Kidney (tissue), 13 donors: ENCODE measurements at regions not wholly inside any gene's neighbourhood (a gene's known extent, or its start where the extent isn't known, plus 50 kb on each side); places are given as distances from the start of the nearest gene placed in this dataset.
A peak's percentile ranks its signal among the peaks of the same experiment; 100 is the strongest.

Experiments
- DNase-seq, 5 donors: peaks; one replicate each; pipeline ENCODE4 v3.0.0-alpha.2; 2013 to 2020
- FAIRE-seq: peaks from 2 replicates; lab custom pipeline; 2012; peaks lifted over from hg19 to GRCh38; lab: Jason Lieb, UNC
- H3K27ac ChIP-seq, 2 donors: one replicate each; pipeline ENCODE4 v1.7.0; 2013; ENCODE audit warnings: low read depth in 2 of 2, low read length in 2 of 2, inconsistent platforms in 1 of 2
- H3K27me3 ChIP-seq: one replicate; pipeline ENCODE4 v1.7.1; 2013; ENCODE audit warnings: low read length, inconsistent platforms; ENCODE audit not compliant: control insufficient read depth, insufficient read depth
- H3K36me3 ChIP-seq, 3 donors: one replicate each; pipeline versions ENCODE4 v1.7.0 to v1.7.1; 2013; ENCODE audit warnings: low read length in 3 of 3, control low read depth in 1 of 3, inconsistent platforms in 1 of 3; ENCODE audit not compliant: insufficient read depth in 3 of 3, control insufficient read depth in 2 of 3
- H3K4me1 ChIP-seq, 3 donors: one replicate each; pipeline versions ENCODE4 v1.7.0 to v1.7.1; 2013; ENCODE audit warnings: low read length in 3 of 3, inconsistent platforms in 1 of 3, low read depth in 1 of 3; ENCODE audit not compliant: control insufficient read depth in 2 of 3, insufficient read depth in 2 of 3
- H3K4me3 ChIP-seq, 3 donors: one replicate each; pipeline versions ENCODE4 v1.7.0 to v1.8.1; 2013; ENCODE audit warnings: low read length in 3 of 3, control low read depth in 1 of 3, inconsistent platforms in 1 of 3
- H3K9ac ChIP-seq, 3 donors: one replicate each; pipeline versions ENCODE4 v1.7.0 to v1.7.1; 2013; ENCODE audit warnings: low read length in 3 of 3, control low read depth in 1 of 3, inconsistent platforms in 1 of 3
- H3K9me3 ChIP-seq, 3 donors: one replicate each; pipeline versions ENCODE4 v1.7.0 to v1.7.1; 2013; ENCODE audit warnings: low read length in 3 of 3, control low read depth in 1 of 3, inconsistent platforms in 1 of 3; ENCODE audit not compliant: control insufficient read depth in 2 of 3, insufficient read depth in 1 of 3
- CTCF ChIP-seq: IDR thresholded peaks from 3 replicates; pipeline ENCODE4 v1.5.1; 2012; ENCODE audit warnings: mild to moderate bottlenecking, moderate library complexity, borderline replicate concordance; ENCODE audit not compliant: insufficient read depth; ENCODE audit errors: extremely low read depth
- intact Hi-C: fragments of 100-400 bp; cut with DNase I; formaldehyde crosslinking; loops from one replicate; pipeline ENCODE4 v1.11.1; 2022
- donor health status: control.
- donor health status: control.
- donor health status: control.
- donor health status: control.
- donor health status: control.
- donor health status: DM: yes; HTN: yes; CAD: no.
- donor health status: Normal renal cell carcinoma (clear cell type).

GRCh38 chr5:8208307-8208706 is 339.4 kb downstream of the MTRR start:
- FAIRE-seq: no peak
- no peak for DNase-seq
- Histone ChIP-seq H3K4me3 (peak overlapping the region in 1 of 3 donors; percentile 19), H3K36me3 (no peaks in the 10 kb centered on the region), H3K4me1 (no peaks in the 10 kb centered on the region), H3K27me3 (no peaks in the 10 kb centered on the region), H3K9ac (no peak overlapping the region), H3K27ac (no peak overlapping the region), H3K9me3 (peaks cover 0 to 3% (median 0%) of the 10 kb centered on the region in 3 donors)
- intact Hi-C loops: no loop called here
- TF ChIP-seq CTCF: no peak

- intact Hi-C loops: no loop called here
- no peak for FAIRE-seq
- no peak for DNase-seq
- no peaks in the 10 kb centered on the region for H3K36me3 ChIP-seq
- H3K27ac ChIP-seq: no peak overlapping the region
- no peak overlapping the region for H3K9ac ChIP-seq
- H3K4me3 ChIP-seq: no peak overlapping the region
- no peaks in the 10 kb centered on the region for H3K4me1 ChIP-seq
- TF ChIP-seq CTCF: no peak
- peaks cover 0 to 3% (median 0%) of the 10 kb centered on the region in 3 donors for H3K9me3 ChIP-seq
- no peaks in the 10 kb centered on the region for H3K27me3 ChIP-seq
These were observed 340.6 kb downstream of the MTRR start for GRCh38 chr5:8209500-8209899.

- FAIRE-seq (no peak), DNase-seq (no peak)
- no peak for TF ChIP-seq CTCF
- Histone ChIP-seq H3K27ac (no peak overlapping the region), H3K4me1 (no peaks in the 10 kb centered on the region), H3K9ac (no peak overlapping the region), H3K27me3 (no peaks in the 10 kb centered on the region), H3K4me3 (no peak overlapping the region), H3K9me3 (no peaks in the 10 kb centered on the region), H3K36me3 (no peaks in the 10 kb centered on the region)
- intact Hi-C loops: no loop called here
These were observed 344.8 kb downstream of the MTRR start for GRCh38 chr5:8213701-8214240.

GRCh38 chr5:8216921-8217320 is 348.0 kb downstream of the MTRR start:
- FAIRE-seq (no peak), DNase-seq (no peak)
- no peaks in the 10 kb centered on the region for H3K27me3 ChIP-seq
- no peaks in the 10 kb centered on the region for H3K36me3 ChIP-seq
- no peak overlapping the region for H3K4me3 ChIP-seq
- no peaks in the 10 kb centered on the region for H3K4me1 ChIP-seq
- TF ChIP-seq CTCF: no peak
- no peak overlapping the region for H3K27ac ChIP-seq
- H3K9ac ChIP-seq: no peak overlapping the region
- H3K9me3 ChIP-seq: no peaks in the 10 kb centered on the region
- intact Hi-C loops: no loop called here
